HG03060 (cell line): ENCODE measurements at regions not wholly inside any gene's neighbourhood (a gene's known extent, or its start where the extent isn't known, plus 50 kb on each side); places are given as distances from the start of the nearest gene placed in this dataset.

Source experiments
- ATAC-seq: cut with Tn5 transposase; IDR thresholded peaks from one replicate; pipeline ENCODE4 v1.9.1; 2021; ENCODE audit warnings: low read depth, moderate number of reproducible peaks; ENCODE audit not compliant: unreplicated experiment

DNA sequence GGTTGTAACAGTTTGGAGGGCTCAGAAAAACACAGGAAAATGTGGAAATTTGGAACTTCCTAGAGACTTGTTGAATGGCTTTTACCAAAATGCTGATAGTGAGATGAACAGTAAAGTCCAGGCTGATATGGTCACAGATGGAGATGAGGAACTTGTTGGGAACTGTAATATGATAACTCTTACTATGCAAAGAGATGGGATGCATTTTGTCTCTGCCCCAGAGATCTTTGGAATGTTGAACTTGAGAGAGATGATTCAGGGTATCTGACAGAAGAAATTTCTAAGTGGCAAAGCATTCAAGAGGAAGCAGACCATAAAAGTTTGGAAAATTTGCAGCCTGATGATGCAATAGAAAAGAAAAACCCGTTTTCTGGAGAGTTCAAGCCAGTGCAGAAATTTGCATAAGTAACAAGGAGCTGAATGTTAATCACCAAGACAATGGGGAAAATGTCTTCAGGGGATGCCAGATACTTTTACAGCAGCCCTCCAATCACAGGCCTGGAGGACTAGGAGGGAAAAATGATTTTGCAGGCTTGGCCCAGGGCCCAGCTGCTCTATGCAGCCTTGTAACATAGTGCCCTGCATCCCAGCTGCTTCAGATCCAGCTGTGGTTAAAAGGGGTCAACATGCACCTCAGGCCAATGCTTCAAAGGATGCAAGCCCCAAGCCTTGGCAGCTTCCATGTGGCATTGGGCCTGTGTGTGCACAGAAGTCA is 572.7 kb upstream of the ATP2B1 start:
- ATAC-seq: no peak

DNA sequence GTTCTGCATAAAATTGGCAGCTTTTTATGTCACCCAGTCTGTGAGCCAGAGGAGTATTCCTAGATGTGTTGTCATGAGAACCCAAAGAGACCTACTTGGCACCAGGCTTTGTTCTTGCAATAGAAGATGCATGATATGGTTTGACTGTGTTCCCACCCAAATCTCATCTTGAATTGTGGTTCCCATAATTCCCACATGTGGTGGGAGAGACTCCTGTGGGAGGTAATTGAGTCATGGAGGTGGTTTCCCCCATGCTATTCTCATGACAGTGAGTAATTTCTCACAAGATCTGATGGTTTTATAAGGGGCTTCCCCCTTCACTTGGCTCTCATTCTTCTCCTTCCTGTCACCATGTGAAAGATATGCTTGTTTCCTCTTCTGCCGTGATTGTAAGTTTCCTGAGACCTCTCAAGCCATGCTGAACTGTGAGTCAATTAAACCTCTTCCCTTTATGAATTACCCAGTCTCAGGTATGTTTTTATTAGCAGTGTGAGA is 572.0 kb upstream of the ATP2B1 start:
- ATAC-seq: peak; percentile 90

DNA sequence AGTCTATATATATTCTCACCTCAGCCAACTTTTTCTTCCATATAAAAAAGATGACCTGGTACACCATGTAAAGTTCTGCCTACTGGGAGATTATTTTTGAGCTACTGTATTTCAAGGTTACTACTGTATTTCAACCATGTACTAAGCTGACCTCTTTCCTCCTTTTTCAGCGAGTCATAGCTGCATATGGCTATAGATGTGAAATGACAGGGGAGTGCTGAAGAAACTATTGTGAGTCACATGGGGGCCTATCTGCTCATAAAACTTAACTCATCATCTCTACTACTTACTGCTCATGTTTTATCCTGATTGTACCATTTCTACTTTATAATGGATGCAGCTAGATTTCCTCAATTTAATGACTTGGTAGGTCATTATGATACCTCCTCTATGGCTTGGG is 571.4 kb upstream of the ATP2B1 start:
- ATAC-seq: peak; percentile 3

DNA sequence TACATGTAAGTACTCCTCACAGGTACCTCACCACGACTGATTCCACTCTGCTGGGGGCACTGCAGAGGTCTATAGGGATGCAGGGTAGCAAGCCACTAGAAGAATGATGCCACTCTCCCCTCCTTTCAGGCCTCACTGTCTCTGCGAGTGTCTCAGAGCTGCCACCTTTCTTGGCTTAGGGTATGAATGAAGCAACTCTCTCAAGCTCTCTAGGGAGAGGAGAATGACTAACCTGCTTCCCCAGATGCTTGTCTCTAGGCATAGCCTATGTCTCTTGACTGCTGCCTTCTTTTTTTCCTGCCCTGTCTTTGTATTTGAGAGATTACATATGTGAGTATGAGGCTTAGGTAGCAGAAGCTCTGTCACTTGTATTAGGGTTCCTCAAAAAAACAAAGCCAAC is 566.5 kb upstream of the ATP2B1 start:
- no peak for ATAC-seq

- ATAC-seq: no peak
Measured at GRCh38 chr12:90274407-90274806, 565.8 kb upstream of the ATP2B1 start.

- no peak for ATAC-seq
Measured at GRCh38 chr12:90268574-90268973, 559.9 kb upstream of the ATP2B1 start.

GRCh38 chr12:90262251-90262650 is 553.6 kb upstream of the ATP2B1 start:
- ATAC-seq: no peak

DNA sequence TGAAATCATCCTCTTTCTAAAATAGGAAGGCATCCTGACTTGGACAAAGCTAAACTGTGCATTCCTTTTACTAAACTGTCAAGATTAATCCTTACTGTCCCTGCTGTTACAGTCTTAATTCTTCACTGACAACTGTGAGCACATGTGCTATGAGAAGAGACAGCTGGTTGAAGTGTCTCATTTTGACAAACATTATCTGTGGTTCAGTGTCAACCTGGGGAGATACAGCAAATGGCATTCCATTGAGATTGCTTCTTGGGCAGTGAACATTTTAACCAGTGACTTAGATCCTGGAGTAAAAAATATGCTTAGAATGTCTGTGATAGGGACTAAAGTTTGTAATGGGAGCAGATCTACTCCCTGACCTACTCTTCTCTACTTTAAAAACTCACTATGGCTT is 552.6 kb upstream of the ATP2B1 start:
- ATAC-seq: no peak

DNA sequence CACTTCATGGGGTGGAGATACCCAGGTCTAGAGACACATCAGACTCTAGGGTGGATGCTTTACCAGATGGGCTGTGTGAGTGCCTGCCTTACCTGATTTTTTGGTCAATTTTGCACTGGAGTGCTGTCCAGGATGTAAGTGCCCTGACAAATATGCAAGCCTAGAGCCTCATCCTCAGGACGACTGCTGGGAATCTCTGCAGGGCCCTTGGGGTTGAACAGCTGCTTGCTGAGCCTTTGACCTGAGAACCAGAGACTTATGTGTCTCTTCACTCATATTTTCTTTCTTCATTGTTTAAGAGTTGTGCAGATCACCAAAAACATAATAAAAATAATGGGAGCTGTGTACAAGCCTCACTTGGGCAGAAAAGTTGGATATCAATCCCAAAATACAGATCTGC is 551.5 kb upstream of the ATP2B1 start:
- ATAC-seq: no peak

GRCh38 chr12:90257927-90258624 is 549.4 kb upstream of the ATP2B1 start:
- ATAC-seq: no peak

DNA sequence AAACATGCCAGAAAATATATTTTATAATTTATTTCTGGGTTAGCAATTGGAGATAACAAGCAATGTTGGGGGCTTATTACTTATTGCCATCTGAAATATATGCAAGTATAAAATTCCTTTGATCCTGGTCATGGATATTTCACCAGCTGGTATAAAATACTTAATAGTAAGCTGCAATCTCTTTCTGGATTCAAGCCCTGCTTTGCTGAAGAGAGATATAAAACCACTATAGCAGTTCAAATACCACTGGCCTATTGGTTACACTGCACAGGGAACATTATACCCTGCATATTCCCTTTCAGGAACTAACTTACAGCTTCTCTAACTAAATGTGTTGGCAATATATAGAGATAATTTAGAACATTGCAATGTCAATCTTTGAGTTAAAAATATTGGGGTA is 546.2 kb upstream of the ATP2B1 start:
- no peak for ATAC-seq

- peak; percentile 99 for ATAC-seq
Measured at GRCh38 chr12:90253674-90254181, 545.1 kb upstream of the ATP2B1 start.

- no peak for ATAC-seq
Measured at GRCh38 chr12:90253136-90253535, 544.5 kb upstream of the ATP2B1 start.

- ATAC-seq: no peak
Measured at GRCh38 chr12:90250766-90251165, 542.1 kb upstream of the ATP2B1 start.

- ATAC-seq: no peak
Measured at GRCh38 chr12:90250042-90250441, 541.4 kb upstream of the ATP2B1 start.

DNA sequence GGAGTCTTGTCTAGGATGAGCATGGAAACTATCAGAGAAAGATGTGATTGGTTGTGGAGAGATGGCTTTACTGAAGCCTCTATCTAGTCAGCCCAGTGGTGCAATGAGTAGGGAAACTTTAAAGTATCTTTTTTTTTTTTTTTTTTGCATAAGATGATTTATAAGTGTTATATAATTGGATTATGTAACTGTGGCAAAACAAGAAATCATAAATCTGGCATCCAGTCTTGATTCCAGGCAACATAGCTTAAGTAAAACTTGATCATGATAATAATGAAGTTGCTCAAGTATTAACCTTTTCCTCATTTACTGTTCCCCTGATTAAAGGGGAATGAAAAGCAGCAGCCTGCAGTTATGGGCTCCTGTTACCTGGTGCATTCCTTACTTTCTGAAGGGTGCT is 538.0 kb upstream of the ATP2B1 start:
- ATAC-seq: no peak

DNA sequence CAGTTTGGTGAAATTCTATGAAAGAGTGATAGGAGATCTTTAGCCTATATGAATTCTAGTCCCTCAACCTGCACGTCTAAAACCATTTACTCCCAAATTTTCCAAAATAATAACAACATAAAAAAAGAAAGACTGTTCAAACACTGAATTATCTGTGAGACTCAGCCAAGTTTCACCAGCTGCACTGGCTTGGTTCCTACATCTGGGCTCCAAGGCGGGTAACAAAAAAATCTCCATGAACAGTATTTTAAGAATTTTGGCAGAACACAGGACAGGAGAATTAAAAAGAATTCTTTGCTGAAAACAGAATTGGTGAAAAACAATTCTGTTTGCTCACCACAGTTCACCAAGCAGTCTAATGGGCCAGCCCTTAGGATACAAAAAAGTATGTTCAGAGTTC is 536.8 kb upstream of the ATP2B1 start:
- ATAC-seq: no peak

DNA sequence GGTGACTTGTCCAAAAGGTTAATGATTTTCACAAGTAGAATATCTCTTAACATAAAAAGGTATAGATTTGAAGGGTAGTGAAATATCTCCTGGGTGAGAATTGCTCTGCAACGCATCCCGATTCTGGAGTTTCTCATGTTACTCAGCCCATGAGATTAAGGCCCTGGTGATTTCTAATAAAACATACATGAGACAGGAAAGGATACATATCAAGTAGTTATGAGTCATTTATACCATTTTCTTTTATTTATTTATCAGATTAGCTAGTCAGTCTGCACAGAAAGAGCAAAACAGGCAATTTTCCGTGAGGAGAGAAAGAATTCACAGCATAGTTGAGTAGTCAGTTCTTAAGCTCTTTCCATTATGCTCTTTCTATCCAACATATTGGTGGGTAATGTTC is 535.6 kb upstream of the ATP2B1 start:
- ATAC-seq: no peak

- ATAC-seq: no peak
Measured at GRCh38 chr12:90243211-90243610, 534.6 kb upstream of the ATP2B1 start.

DNA sequence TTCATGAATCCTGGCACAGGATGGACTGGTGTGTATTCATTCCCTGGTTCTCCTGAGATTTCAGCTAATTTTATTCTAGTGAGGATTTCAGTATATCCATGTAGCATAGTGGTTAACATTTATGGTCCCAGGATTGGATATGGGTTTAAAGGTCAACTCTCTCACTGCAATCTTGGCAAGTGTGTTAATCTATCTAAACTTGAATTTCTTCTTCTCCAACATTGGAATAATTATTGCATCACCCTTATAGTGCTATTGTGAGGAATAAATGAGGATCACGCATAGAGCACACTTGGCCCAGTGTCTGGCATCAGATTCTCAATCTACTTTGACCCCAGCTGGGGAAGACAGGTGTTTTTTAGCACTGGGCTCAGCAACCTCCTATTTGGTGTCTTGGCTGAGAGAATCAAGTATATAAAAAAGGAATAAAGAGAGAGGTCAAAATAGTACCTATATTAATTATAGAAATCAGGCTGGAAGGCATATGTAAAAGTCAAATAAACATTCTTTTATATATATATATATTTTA is 531.2 kb upstream of the ATP2B1 start:
- ATAC-seq: no peak

- ATAC-seq: no peak
Measured at GRCh38 chr12:90238663-90239271, 530.1 kb upstream of the ATP2B1 start.
